ENCODE measurements at regions not wholly inside any gene's neighbourhood (a gene's known extent, or its start where the extent isn't known, plus 50 kb on each side); places are given as distances from the start of the nearest gene placed in this dataset.
"Not testable (repeated sequence)": the region's sequence is repeated elsewhere in the genome, so short reads cannot be mapped to it uniquely, and the experiment has no call there.

DNA sequence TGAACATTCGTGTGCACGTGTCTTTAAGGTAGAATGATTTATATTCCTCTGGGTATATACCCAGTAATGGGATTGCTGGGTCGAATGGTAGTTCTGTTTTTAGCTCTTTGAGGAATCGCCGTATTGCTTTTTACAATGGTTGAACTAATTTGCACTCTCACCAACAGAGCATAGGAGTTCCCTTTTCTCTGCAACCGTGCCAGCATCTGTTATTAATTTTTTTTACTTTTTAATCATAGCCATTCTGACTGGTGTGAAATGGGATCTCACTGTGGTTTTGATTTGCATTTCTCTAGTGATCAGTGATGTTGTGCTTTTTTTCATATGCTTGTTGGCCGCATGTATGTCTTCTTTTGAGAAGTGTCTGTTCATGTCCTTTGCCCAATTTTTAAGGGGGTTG is 185.0 kb downstream of the PSMG1 start:
- not testable (repeated sequence) for TF ChIP-seq CTCF (IDR thresholded peaks at IDR 0.05; ENCODE audit: low read depth, low read length, poor library complexity, severe bottlenecking); EZH2phosphoT487 (IDR thresholded peaks at IDR 0.05; ENCODE audit: borderline replicate concordance, low read length)
